ENCODE measurements at regions not wholly inside any gene's neighbourhood (a gene's known extent, or its start where the extent isn't known, plus 50 kb on each side); places are given as distances from the start of the nearest gene placed in this dataset.

DNA sequence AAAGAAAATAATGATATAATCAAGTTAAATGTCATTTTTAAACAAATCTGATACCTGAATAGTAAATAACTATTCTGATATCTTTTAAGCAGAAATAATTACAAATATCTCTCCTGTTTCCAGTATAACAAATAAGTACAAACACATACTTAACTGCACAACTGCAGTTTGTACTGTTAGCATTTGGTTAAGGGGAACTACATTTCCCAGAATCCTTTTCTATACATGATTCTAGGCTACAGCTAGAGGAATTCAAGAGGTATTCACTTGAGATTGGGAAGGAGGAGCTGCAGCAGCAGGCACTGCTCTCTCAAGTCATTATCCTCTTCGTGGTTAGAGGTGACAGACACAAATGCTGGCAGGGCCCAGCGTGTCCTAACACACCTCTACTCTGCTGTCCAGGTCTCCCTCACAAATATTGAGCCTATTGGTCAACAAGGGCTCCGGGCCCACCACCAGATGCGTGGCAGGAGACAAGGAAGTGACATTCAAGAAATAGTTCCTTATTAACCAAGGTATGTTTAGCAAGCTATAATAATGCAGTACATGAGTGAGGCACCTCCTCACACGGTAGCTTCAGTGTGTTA is 255.1 kb upstream of the MKLN1 start:
- TF ChIP-seq, protein P1, sequence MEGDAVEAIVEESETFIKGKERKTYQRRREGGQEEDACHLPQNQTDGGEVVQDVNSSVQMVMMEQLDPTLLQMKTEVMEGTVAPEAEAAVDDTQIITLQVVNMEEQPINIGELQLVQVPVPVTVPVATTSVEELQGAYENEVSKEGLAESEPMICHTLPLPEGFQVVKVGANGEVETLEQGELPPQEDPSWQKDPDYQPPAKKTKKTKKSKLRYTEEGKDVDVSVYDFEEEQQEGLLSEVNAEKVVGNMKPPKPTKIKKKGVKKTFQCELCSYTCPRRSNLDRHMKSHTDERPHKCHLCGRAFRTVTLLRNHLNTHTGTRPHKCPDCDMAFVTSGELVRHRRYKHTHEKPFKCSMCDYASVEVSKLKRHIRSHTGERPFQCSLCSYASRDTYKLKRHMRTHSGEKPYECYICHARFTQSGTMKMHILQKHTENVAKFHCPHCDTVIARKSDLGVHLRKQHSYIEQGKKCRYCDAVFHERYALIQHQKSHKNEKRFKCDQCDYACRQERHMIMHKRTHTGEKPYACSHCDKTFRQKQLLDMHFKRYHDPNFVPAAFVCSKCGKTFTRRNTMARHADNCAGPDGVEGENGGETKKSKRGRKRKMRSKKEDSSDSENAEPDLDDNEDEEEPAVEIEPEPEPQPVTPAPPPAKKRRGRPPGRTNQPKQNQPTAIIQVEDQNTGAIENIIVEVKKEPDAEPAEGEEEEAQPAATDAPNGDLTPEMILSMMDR (IDR thresholded peaks at IDR 0.05; ENCODE audit: borderline replicate concordance, extremely low read depth, low read length, poor library complexity, severe bottlenecking) = no peak
- TF ChIP-seq EZH2 (IDR thresholded peaks at IDR 0.05; ENCODE audit: borderline replicate concordance, low read depth, low read length, severe bottlenecking) = no peak
